ENCODE measurements at regions not wholly inside any gene's neighbourhood (a gene's known extent, or its start where the extent isn't known, plus 50 kb on each side); places are given as distances from the start of the nearest gene placed in this dataset.

GRCh38 chr16:85356157-85356556, 243.9 kb upstream of the CIBAR2 start:
- TF ChIP-seq, protein P1, sequence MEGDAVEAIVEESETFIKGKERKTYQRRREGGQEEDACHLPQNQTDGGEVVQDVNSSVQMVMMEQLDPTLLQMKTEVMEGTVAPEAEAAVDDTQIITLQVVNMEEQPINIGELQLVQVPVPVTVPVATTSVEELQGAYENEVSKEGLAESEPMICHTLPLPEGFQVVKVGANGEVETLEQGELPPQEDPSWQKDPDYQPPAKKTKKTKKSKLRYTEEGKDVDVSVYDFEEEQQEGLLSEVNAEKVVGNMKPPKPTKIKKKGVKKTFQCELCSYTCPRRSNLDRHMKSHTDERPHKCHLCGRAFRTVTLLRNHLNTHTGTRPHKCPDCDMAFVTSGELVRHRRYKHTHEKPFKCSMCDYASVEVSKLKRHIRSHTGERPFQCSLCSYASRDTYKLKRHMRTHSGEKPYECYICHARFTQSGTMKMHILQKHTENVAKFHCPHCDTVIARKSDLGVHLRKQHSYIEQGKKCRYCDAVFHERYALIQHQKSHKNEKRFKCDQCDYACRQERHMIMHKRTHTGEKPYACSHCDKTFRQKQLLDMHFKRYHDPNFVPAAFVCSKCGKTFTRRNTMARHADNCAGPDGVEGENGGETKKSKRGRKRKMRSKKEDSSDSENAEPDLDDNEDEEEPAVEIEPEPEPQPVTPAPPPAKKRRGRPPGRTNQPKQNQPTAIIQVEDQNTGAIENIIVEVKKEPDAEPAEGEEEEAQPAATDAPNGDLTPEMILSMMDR (IDR thresholded peaks at IDR 0.05; ENCODE audit: insufficient read depth, low read depth, low read length): no peak
- no peak for TF ChIP-seq EZH2 (IDR thresholded peaks at IDR 0.05; ENCODE audit: insufficient read depth, low read length)
